Vagina (tissue), 2 donors: ENCODE measurements at regions not wholly inside any gene's neighbourhood (a gene's known extent, or its start where the extent isn't known, plus 50 kb on each side); places are given as distances from the start of the nearest gene placed in this dataset.

Experiments used
- POLR2A ChIP-seq, 2 donors: fragments of 450-650 bp; IDR thresholded peaks; one replicate each; pipeline ENCODE4 v1.6.1; 2017; ENCODE audit warnings: antibody characterized with exemption in 2 of 2, mild to moderate bottlenecking in 2 of 2, moderate library complexity in 2 of 2
- POLR2AphosphoS5 ChIP-seq, 2 donors: sonication (generic); formaldehyde crosslinking; IDR thresholded peaks; one replicate each; pipeline ENCODE4 v1.9.0; 2017; ENCODE audit warnings: antibody characterized with exemption in 2 of 2, mild to moderate bottlenecking in 2 of 2, low read depth in 1 of 2; ENCODE audit not compliant: insufficient read depth in 1 of 2
- TF ChIP-seq, protein P1 (sequence below), 3 experiments: fragments of 450-650 bp in 2 of 3; fragments of 200-600 bp in 1 of 3; sonication (generic) in 1 of 3; IDR thresholded peaks; one replicate each; pipeline ENCODE4 v1.5.1; 2017 to 2019; ENCODE audit warnings: antibody characterized with exemption in 3 of 3, mild to moderate bottlenecking in 2 of 3, moderate library complexity in 2 of 3

DNA sequence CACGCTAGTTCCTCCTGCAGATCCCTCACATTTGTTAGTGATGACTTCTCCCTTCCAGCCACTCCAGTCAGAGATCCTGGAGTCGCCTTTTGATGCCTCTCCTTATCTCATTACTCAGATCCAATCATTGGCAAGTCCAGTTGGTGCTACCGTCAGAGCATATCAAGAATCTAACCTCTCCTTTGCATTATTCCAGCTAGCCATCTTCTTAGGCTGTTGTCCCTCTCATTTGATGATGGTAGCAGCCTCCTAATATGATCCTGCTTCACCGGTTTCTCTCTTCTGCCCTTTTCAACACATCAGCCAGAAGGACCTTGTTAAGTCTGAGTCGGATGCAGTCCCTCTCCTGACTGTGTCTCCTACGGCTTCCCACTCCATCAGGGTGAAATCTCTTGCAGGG is 305.6 kb downstream of the THBS2 start:
- TF ChIP-seq POLR2AphosphoS5 (IDR thresholded peaks at IDR 0.05; ENCODE audit: insufficient read depth in 1 of 2, low read depth in 1 of 2) (no peak), POLR2A (IDR thresholded peaks at IDR 0.05) (no peak)
- TF ChIP-seq, protein P1, sequence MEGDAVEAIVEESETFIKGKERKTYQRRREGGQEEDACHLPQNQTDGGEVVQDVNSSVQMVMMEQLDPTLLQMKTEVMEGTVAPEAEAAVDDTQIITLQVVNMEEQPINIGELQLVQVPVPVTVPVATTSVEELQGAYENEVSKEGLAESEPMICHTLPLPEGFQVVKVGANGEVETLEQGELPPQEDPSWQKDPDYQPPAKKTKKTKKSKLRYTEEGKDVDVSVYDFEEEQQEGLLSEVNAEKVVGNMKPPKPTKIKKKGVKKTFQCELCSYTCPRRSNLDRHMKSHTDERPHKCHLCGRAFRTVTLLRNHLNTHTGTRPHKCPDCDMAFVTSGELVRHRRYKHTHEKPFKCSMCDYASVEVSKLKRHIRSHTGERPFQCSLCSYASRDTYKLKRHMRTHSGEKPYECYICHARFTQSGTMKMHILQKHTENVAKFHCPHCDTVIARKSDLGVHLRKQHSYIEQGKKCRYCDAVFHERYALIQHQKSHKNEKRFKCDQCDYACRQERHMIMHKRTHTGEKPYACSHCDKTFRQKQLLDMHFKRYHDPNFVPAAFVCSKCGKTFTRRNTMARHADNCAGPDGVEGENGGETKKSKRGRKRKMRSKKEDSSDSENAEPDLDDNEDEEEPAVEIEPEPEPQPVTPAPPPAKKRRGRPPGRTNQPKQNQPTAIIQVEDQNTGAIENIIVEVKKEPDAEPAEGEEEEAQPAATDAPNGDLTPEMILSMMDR (IDR thresholded peaks at IDR 0.05), result no peak
